ENCODE measurements at regions not wholly inside any gene's neighbourhood (a gene's known extent, or its start where the extent isn't known, plus 50 kb on each side); places are given as distances from the start of the nearest gene placed in this dataset.

GRCh38 chrX:46298821-46299220 lies 246.4 kb downstream of the ZNF674 start:
- no peaks in the 10 kb centered on the region for H3K36me3 Mint-ChIP-seq (ENCODE audit: low read depth)
- no peaks in the 10 kb centered on the region for H3K4me1 Mint-ChIP-seq (ENCODE audit: low read depth)
- H3K4me3 Mint-ChIP-seq, result no peak overlapping the region
- no peaks in the 10 kb centered on the region for H3K27me3 Mint-ChIP-seq (ENCODE audit: low read depth)
- H3K27ac Mint-ChIP-seq, result no peak overlapping the region
- H3K9me3 Mint-ChIP-seq, result no peaks in the 10 kb centered on the region

DNA sequence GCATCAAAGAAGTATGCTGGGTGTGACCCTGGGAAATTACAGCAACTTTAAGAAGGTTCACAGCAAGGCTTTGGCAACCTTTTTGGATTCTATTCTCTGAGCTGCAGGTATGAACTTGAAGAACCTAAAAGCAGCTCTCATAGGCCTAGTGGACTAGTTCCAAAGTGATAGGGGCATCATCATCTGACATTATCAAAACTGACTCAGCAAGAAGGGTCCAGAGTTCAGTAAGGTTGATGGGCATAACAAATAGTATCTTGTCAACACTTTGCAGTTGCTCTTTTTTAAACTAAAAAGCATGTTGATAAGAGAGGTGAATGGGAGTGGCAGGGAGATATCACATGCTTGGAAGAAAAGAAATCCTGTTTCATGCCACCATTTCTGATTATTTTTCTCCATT lies 249.3 kb downstream of the ZNF674 start:
- Mint-ChIP-seq H3K27ac (no peak overlapping the region), H3K9me3 (no peaks in the 10 kb centered on the region), H3K27me3 (ENCODE audit: low read depth) (no peaks in the 10 kb centered on the region), H3K4me3 (no peak overlapping the region), H3K36me3 (ENCODE audit: low read depth) (no peaks in the 10 kb centered on the region), H3K4me1 (ENCODE audit: low read depth) (no peaks in the 10 kb centered on the region)

DNA sequence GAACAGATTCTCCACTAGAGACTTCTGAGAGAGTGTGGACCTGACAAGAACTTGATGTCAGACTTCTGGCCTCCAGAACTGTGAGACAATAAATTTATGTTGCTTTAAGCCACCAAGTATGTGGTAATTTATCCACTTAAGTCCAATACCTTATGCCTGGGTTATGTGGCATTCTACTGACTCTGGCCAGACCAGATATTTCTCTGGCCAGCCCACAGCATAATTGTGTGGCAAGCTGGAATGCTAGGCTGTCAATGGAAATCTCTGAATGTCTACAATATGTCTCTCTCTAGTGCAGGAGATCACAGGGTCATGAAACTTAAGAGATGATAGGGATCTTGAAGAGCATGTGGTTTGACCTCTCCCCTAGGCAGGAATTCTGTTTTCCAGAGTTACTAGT lies 251.0 kb downstream of the ZNF674 start:
- Mint-ChIP-seq H3K9me3 (peaks cover 4% of the 10 kb centered on the region), H3K4me1 (ENCODE audit: low read depth) (no peaks in the 10 kb centered on the region), H3K4me3 (no peak overlapping the region), H3K27ac (no peak overlapping the region), H3K27me3 (ENCODE audit: low read depth) (no peaks in the 10 kb centered on the region), H3K36me3 (ENCODE audit: low read depth) (no peaks in the 10 kb centered on the region)

DNA sequence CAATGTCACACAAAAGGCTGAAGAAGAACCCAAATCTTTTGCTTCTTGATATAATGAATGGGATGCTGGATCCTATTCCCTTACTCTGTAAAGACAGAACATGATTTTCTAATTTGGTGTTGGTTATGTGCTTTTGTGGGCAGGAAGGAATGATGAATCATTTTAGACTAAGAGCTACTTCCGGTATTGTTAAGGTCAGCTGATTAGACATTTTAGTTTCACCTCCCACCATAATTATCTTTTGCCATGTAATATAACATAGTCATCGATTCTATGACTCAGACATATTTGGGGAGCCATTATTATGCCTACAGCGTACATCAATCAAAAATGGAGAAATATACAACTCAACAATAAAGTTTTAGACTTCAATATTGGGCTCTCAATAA lies 265.3 kb downstream of the ZNF674 start:
- no peak overlapping the region for H3K27ac Mint-ChIP-seq
- peaks cover 15% of the 10 kb centered on the region for H3K4me1 Mint-ChIP-seq (ENCODE audit: low read depth)
- H3K36me3 Mint-ChIP-seq (ENCODE audit: low read depth), result peaks cover 5% of the 10 kb centered on the region
- no peaks in the 10 kb centered on the region for H3K27me3 Mint-ChIP-seq (ENCODE audit: low read depth)
- H3K9me3 Mint-ChIP-seq, result no peaks in the 10 kb centered on the region
- no peak overlapping the region for H3K4me3 Mint-ChIP-seq

DNA sequence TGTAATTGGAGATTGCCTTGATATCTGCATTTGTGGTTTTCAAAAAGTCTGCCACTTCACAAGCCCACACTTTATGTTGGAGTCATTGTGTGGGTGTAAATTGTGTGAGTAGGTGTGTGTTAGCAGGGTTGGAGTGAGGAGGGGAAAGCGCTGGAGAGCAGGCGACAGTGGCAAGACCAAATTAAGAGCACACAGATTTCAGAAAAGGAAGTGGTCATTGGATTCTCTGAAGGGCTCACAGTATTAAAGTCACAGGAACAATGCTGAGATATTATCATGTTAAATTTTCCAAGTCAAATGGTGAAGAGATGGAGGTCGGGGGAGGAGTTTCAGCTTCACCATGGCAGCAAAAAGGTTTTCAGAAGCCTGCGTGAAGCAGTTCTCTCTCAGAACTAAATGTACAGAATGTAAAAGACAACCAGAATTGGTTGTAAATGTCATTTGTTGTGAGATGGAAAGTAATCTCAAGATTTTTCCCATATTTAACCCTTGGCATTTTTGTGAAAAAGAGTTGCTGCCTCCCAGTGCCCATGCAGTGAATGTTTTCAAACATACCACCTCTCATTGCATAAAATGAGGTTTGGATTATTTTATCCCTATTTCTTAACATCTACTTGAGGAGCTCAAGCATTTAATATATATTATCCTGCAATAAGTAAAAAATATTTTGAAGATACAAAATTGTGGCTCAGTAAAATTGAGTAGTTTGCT lies 265.9 kb downstream of the ZNF674 start:
- peaks cover 5% of the 10 kb centered on the region for H3K36me3 Mint-ChIP-seq (ENCODE audit: low read depth)
- H3K27ac Mint-ChIP-seq, result peak overlapping the region; percentile 35
- no peaks in the 10 kb centered on the region for H3K9me3 Mint-ChIP-seq
- peaks cover 15% of the 10 kb centered on the region for H3K4me1 Mint-ChIP-seq (ENCODE audit: low read depth)
- H3K4me3 Mint-ChIP-seq, result peak overlapping the region; percentile 46
- no peaks in the 10 kb centered on the region for H3K27me3 Mint-ChIP-seq (ENCODE audit: low read depth)

- H3K36me3 Mint-ChIP-seq (ENCODE audit: low read depth), result peaks cover 5% of the 10 kb centered on the region
- peak overlapping the region; percentile 46 for H3K4me3 Mint-ChIP-seq
- H3K9me3 Mint-ChIP-seq, result peaks cover 7% of the 10 kb centered on the region
- H3K27ac Mint-ChIP-seq, result no peak overlapping the region
- H3K4me1 Mint-ChIP-seq (ENCODE audit: low read depth), result peaks cover 15% of the 10 kb centered on the region
- no peaks in the 10 kb centered on the region for H3K27me3 Mint-ChIP-seq (ENCODE audit: low read depth)
Measured at GRCh38 chrX:46278572-46278971, 266.6 kb downstream of the ZNF674 start.

GRCh38 chrX:46268412-46268811 lies 276.8 kb downstream of the ZNF674 start:
- no peak overlapping the region for H3K4me3 Mint-ChIP-seq
- no peaks in the 10 kb centered on the region for H3K27me3 Mint-ChIP-seq (ENCODE audit: low read depth)
- no peaks in the 10 kb centered on the region for H3K4me1 Mint-ChIP-seq (ENCODE audit: low read depth)
- no peaks in the 10 kb centered on the region for H3K9me3 Mint-ChIP-seq
- H3K27ac Mint-ChIP-seq, result no peak overlapping the region
- no peaks in the 10 kb centered on the region for H3K36me3 Mint-ChIP-seq (ENCODE audit: low read depth)

DNA sequence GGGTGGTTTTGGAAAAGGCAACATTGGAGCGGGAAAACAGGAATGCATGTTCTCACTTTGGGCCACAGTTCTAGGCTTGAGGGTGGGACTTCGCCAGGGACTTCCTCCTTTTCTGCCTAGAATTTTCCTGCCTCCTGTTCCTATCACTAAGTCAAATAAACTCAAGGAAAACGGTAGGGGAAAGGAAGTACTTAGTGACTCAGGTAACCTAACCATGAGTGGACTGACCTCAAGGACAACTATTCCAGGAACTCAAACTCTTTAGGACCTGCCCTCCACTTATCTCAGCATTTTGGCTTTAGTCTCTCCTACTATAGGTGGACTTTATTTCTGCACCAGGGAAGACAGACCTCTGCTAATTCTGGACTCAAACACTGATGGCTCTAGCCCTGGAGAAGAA lies 281.7 kb downstream of the ZNF674 start:
- H3K27ac Mint-ChIP-seq, result no peak overlapping the region
- H3K9me3 Mint-ChIP-seq, result no peaks in the 10 kb centered on the region
- no peaks in the 10 kb centered on the region for H3K4me1 Mint-ChIP-seq (ENCODE audit: low read depth)

DNA sequence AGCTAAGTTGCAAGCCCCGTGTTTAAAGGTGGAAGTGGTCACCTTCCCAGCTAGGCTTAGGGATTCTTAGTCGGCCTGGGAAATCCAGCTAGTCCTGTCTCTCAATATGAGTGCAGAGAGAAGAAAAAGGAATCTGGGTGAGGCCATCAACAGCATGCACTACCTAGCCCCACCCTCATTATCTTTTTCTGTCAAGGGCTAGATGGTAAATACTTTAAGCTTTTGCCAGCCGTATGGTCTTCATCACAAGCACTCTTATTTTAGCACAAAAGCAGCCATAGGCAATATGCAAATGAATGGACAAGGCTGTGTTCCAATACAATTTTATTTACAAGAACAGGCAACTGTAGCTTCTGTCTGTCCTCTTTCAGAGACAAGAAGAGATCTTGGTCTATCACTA lies 282.9 kb downstream of the ZNF674 start:
- no peaks in the 10 kb centered on the region for H3K27me3 Mint-ChIP-seq (ENCODE audit: low read depth)

More for the DNA sequence above, 281.7 kb downstream of the ZNF674 start:
- H3K4me3 Mint-ChIP-seq, result no peak overlapping the region
- no peaks in the 10 kb centered on the region for H3K27me3 Mint-ChIP-seq (ENCODE audit: low read depth)
- H3K36me3 Mint-ChIP-seq (ENCODE audit: low read depth), result no peaks in the 10 kb centered on the region

GRCh38 chrX:46260499-46260898 lies 284.7 kb downstream of the ZNF674 start:
- Mint-ChIP-seq H3K36me3 (ENCODE audit: low read depth) (no peaks in the 10 kb centered on the region), H3K4me3 (no peak overlapping the region), H3K9me3 (no peaks in the 10 kb centered on the region), H3K27ac (no peak overlapping the region), H3K27me3 (ENCODE audit: low read depth) (no peaks in the 10 kb centered on the region), H3K4me1 (ENCODE audit: low read depth) (peaks cover 5% of the 10 kb centered on the region)

More for the DNA sequence above, 282.9 kb downstream of the ZNF674 start:
- Mint-ChIP-seq H3K4me1 (ENCODE audit: low read depth) (peaks cover 4% of the 10 kb centered on the region), H3K27ac (no peak overlapping the region), H3K9me3 (no peaks in the 10 kb centered on the region), H3K4me3 (no peak overlapping the region), H3K36me3 (ENCODE audit: low read depth) (no peaks in the 10 kb centered on the region)

DNA sequence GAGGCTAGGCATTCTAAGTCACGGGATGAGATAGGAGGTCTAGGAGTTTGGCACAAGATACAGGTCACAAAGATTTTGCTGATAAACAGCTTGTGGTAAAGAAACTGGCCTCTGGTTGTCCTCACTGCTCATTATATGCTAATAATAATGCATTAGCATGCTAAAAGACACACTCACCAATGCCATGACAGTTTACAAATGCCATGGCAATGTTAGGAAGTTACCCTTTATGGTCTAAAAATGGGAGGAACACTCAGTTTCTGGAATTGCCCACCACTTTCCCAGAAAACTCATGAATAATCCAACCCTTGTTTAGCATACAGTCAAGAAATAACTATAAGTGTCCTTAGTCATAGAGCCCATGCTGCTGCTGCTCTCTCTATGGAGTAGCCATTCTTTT lies 286.9 kb downstream of the ZNF674 start:
- H3K4me1 Mint-ChIP-seq (ENCODE audit: low read depth), result peaks cover 5% of the 10 kb centered on the region
- H3K9me3 Mint-ChIP-seq, result no peaks in the 10 kb centered on the region
- H3K27ac Mint-ChIP-seq, result no peak overlapping the region
- no peaks in the 10 kb centered on the region for H3K27me3 Mint-ChIP-seq (ENCODE audit: low read depth)
- H3K4me3 Mint-ChIP-seq, result no peak overlapping the region
- H3K36me3 Mint-ChIP-seq (ENCODE audit: low read depth), result no peaks in the 10 kb centered on the region

GRCh38 chrX:46257451-46257879 lies 287.8 kb downstream of the ZNF674 start:
- no peaks in the 10 kb centered on the region for H3K27me3 Mint-ChIP-seq (ENCODE audit: low read depth)
- H3K27ac Mint-ChIP-seq, result no peak overlapping the region
- H3K9me3 Mint-ChIP-seq, result no peaks in the 10 kb centered on the region
- H3K36me3 Mint-ChIP-seq (ENCODE audit: low read depth), result no peaks in the 10 kb centered on the region
- peaks cover 5% of the 10 kb centered on the region for H3K4me1 Mint-ChIP-seq (ENCODE audit: low read depth)
- no peak overlapping the region for H3K4me3 Mint-ChIP-seq

GRCh38 chrX:46256875-46257274 lies 288.3 kb downstream of the ZNF674 start:
- no peak overlapping the region for H3K4me3 Mint-ChIP-seq
- H3K27ac Mint-ChIP-seq, result no peak overlapping the region
- peaks cover 5% of the 10 kb centered on the region for H3K4me1 Mint-ChIP-seq (ENCODE audit: low read depth)
- H3K36me3 Mint-ChIP-seq (ENCODE audit: low read depth), result no peaks in the 10 kb centered on the region
- no peaks in the 10 kb centered on the region for H3K27me3 Mint-ChIP-seq (ENCODE audit: low read depth)
- H3K9me3 Mint-ChIP-seq, result no peaks in the 10 kb centered on the region

DNA sequence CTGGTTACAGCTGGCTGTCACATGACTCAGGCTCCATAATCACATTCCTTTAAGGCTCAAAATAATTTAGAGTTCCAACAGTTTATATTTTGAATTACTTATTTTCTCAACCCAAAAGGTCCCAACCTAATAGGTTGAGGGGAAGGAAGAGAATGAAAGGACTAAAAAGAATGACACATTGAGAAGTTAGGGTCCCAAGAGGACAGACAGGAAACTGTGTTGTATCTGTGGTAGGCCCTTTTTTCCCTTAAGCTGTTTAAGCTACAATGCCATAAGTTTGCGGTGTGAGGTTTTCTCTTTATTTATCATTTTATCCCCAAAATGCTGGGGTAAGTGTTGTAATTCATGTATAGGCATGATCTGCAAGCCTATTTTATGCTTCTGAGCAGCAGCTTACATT lies 290.2 kb downstream of the ZNF674 start:
- Mint-ChIP-seq H3K9me3 (no peaks in the 10 kb centered on the region), H3K4me3 (no peak overlapping the region), H3K27me3 (ENCODE audit: low read depth) (no peaks in the 10 kb centered on the region), H3K4me1 (ENCODE audit: low read depth) (peaks cover 5% of the 10 kb centered on the region), H3K36me3 (ENCODE audit: low read depth) (no peaks in the 10 kb centered on the region), H3K27ac (no peak overlapping the region)

GRCh38 chrX:46254641-46255040 lies 290.6 kb downstream of the ZNF674 start:
- H3K9me3 Mint-ChIP-seq, result no peaks in the 10 kb centered on the region
- H3K27me3 Mint-ChIP-seq (ENCODE audit: low read depth), result no peaks in the 10 kb centered on the region
- H3K4me3 Mint-ChIP-seq, result no peak overlapping the region
- H3K36me3 Mint-ChIP-seq (ENCODE audit: low read depth), result no peaks in the 10 kb centered on the region
- H3K27ac Mint-ChIP-seq, result no peak overlapping the region
- H3K4me1 Mint-ChIP-seq (ENCODE audit: low read depth), result peaks cover 5% of the 10 kb centered on the region

DNA sequence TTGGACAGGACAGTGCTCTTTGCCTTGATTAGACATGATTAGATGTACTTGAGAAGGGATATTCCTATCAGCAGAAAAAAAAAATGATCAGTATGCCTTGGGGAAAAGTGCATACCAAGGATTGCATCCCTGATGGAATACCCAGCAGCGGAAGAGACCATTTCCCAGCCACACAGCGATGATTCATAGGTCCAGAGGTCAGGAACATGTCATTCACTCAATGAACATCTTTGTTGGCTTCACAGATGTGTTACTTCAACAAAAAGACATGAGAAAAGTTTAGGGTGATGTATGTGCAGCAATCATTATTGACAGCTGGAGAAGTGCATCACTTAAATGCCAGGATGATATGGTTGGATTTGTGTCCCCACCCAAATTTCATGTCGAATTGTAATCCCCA lies 293.5 kb downstream of the ZNF674 start:
- Mint-ChIP-seq H3K9me3 (no peaks in the 10 kb centered on the region), H3K4me3 (no peak overlapping the region), H3K36me3 (ENCODE audit: low read depth) (no peaks in the 10 kb centered on the region)

More for the DNA sequence above, 293.5 kb downstream of the ZNF674 start:
- Mint-ChIP-seq H3K27ac (no peak overlapping the region), H3K27me3 (ENCODE audit: low read depth) (no peaks in the 10 kb centered on the region), H3K4me1 (ENCODE audit: low read depth) (no peaks in the 10 kb centered on the region)
